Renal cortical epithelial cell (primary cell): ENCODE measurements at regions not wholly inside any gene's neighbourhood (a gene's known extent, or its start where the extent isn't known, plus 50 kb on each side); places are given as distances from the start of the nearest gene placed in this dataset.
A peak's percentile ranks its signal among the peaks of the same experiment; 100 is the strongest.

Experiments used
- DNase-seq: peaks from one replicate; pipeline ENCODE4 v3.0.0-alpha.2; 2011; ENCODE audit warnings: low read depth

DNA sequence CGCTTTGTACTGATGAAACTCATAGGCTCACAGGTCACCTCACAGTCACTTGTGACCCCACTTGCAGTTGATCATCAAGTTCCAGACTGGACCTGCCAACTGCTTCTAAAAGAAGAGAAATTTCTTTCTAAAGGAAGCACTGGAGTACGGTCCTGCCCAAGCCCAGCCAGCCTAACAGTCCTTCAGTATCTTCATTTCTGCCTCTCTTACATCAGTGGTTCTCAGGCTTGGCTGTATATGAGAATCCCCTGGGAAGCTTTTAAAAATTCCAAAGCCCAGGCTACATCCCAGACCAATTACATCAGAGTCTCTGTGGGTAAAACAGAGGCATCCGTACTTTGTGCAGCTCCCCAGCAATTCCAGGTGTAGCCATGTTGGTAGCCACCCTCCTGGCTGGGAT, 282.1 kb downstream of the NFIB start:
- DNase-seq, result no peak

DNA sequence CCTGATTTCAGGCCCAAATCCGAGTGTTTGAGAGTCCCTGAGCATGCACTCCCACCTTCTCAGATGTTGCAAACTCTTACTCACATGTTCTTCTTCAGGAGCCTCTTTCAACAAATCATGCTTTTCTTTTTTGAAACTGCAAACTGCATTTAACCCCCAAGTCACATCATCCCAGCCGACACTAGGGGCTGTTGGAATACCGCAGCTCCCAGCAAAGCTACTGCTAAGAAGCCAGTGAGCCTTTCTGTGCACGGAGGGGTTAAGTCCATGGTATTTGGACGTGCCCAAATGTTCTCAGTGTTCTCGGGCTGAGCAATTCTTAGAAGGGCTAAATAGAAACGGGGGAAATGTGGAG, 282.9 kb downstream of the NFIB start:
- DNase-seq, result peak; percentile 70

DNA sequence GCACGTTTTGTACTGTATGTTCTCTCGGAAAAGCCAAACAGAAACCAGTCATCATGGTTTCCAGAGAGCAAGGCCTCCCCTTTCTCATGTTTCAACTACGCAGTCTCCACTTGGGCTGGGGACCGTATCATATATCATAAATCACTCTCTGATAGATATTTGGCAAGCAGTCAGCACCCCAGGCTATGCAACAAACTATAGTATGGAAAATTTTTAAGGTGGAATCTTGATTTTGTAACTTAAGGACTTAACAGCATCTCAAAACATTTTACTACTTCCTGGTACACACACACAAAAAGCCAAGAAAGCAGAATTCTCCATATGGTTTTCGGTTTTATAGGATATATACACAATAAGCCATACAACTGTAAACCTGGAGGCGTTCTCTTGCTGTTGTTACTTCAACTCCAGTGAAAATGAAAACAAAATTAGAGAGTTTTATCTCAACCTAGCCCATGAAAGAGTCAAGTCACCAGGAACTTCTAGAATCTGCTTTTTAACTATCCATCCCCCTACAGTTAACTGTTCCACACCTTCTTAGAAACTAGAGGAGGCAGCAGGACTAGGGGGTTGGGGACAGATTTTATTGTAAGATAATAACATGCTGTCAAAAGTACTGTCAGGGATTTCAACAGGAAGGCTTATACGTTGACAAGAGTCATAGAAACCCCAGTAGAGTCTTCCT, 283.4 kb downstream of the NFIB start:
- DNase-seq, result peak; percentile 61

DNA sequence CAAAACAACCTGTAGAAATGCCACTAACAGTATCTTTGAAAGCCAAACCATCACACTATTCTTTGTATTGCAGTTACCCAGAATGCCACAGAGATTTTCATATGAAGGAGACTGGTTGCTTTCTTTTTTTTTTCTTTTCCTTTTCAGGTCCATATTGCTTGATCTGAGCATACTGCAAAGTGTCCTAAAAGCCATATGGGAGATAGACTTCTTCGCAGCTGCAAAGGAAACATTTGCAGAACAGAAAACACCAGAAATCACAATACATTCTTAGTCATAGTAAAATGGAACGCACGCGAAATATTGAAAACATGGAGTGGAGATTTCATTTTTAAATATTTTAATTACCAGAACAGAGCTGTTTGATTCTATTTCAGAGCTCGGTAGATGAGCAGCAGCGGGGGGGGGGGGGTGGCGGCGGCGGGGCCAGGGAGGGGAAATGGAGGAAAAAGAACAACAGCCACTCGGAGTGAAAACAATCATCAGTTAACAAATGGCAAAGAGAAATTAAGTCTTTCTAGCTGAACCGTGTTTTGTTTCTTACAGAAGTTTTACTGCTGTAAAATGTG, 284.1 kb downstream of the NFIB start:
- no peak for DNase-seq

DNA sequence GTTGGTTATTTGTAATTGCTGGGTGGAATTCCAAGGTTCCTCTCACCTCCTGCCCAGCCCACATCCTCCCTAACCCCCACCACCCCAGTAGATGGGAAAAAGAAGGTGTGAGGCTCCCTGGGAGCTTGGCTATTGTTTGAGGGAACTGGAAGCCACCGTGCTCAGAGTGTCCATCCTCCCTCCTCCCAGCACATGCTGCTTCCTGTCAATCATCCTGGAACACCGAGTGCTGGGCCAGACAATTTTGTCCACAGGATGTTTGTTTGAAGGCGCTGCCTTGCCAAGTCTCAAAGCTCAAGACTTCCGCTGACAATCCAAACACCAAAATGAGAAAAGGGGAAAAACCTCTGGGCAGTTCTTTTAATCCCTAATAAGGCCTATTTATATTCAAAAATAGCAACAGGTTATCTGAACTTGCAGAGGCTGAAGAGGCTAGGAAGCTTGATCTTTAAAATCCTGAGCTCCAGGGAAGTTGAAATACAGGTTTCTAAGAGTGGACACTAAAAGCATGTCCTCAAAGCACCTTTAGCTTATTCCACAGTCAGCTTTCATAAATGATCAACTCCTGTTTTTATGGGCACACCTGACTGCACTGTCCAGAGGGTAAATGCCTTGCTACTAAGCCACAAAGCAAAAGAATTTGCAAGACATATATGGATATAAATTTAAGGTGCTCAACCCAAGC, 286.7 kb downstream of the NFIB start:
- DNase-seq, result peak; percentile 93

DNA sequence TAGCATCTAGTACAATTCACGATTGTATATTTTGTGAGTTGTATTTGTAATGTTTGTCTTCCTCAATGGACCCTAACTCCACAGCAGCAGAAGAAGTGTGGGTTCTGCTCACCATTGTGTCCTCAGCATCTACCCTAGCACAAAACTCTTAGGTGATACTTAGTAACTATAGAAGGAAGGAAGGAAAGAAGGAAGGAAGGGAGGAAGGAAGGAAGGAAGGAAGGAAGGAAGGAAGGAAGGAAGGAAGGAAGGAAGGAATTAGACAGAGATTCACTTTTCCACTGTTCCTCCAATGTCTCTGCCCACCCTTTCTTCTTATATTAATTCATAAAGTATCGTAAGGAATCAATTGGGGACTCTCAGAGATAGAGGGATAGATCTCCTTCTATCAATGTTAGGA, 288.2 kb downstream of the NFIB start:
- no peak for DNase-seq

DNA sequence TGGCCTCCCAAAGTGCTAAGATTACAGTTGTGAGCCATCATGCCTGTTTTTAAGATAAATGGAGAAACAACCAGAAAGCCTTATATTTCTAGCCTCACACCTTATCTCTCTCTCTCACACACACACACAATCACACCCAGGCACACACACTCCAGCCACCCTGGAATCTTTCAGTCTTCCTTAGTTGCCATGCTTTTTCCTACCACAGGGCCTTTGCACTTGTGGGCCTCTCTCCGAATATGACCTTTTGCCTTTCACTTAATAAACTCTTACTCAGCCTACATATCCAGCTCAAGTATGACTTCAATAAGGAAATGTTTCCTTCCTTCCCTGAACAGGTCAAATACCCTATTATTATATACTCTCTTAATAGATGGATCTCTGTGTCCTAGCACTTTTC, 290.7 kb downstream of the NFIB start:
- no peak for DNase-seq

DNA sequence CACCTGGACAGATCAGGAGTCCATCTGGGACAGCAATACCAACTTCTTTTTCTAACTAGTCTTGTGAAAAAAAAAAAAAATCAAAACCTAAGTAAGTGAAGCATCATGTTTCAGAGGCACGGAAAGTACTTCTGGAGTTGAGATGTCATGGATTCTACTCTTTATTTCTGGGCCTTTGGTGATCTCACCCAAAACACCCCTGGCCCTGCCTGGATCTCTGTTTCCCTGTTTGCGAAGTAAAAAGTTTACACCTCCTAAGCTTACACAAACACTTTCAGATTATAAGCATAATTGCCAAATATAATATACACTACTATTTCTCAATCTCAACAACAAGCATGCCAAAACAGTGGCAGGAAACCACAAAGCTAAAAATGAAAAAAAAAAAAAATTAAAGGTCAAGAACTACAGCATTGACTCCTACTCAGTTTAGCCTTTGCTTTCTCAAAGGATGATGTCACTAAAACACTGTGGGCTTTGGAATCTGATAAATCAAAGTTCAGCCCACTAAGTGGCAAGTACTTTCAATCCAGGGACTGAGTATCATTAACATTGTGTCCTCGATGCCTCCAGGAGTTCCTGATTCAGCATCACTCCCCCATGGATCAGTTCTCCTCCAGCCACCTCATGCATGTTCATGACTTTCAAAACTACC, 291.9 kb downstream of the NFIB start:
- DNase-seq, result peak; percentile 68

DNA sequence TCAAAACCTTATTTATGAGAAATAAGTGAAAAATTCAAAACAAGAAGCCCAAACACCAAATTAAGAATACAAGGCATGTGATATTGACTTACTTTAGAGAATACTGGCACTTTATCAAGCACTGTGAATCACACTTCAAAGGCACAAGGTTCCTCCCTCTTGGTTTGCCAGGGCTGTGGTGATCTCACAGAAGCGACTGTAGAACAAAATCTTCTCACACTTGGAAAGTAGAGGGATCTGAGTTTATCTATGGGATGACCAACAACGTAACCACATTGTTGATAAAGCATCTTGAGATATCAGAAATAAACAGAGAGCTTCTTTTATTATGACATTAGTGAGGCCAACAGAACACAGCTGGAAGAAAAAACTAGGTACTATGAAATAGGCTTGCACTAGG, 295.9 kb downstream of the NFIB start:
- DNase-seq, result peak; percentile 77

DNA sequence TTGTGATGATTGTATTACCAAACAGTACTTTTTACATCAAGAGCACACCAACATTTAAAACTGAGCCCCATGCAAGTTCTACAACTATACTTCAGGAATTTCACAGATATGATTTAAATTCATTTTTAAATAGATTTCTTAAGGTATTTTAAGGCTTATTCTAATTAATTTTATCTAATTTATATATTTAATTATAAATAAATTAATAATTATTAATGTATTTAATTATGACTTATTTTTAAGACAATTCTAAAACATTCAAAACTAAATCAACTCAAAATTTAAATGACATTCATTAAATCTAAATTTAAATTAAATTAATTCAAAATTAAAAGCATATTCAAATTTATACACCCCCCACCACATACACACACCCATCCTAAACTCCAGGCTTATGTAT, 299.2 kb downstream of the NFIB start:
- no peak for DNase-seq

DNA sequence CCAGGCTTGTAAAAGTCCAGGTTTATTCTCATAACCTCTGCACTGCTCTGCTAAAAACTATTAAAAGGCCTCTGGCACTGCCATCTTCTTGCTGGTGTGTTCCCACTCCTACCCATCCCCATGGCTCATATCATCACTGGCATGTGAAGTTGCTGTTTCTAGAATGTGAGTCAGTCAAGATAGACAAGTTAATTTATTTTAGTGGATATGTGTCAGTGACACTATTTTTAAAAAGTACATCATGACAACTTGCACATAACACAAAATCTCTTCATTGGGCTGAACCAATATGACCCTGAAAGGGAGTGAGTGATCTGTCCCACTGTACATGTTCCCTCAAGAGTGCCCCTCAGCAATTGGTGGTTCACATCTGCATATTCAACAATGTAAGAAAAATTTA, 299.7 kb downstream of the NFIB start:
- DNase-seq, result no peak

DNA sequence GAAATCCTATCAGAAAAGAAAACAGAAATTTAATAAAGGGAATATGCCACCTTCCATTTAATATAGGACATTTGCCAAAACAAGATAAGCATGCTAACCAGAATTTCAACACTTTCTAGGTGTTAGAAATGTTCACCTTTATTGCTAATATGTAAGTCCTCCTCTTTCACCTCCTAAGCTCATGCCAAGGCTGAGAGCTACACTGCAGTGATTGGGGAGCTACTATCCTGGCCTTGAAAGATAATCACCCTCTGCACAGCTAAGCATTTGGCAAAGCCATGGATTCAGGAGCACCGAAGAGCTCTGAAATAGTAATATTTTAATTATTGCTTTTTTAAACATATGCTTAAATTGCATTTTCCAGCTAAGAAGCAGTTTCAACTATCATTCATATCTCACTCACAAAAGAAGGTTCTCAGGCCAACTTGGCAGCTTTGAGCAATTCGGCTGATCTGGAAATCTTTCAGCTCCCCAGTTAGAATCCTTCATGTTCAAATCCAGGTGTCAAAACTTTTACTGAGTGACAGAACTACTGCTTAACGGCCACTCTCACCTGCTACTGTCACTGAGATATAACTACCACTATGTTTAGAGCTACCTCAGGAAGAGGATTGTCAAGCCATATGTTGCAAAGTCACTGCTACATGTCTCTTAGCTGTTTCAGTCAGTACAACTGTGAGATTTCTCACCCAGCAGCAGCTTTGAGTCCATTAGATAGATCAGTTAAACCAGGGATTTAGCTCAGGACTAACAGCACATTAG, 302.0 kb downstream of the NFIB start:
- no peak for DNase-seq

DNA sequence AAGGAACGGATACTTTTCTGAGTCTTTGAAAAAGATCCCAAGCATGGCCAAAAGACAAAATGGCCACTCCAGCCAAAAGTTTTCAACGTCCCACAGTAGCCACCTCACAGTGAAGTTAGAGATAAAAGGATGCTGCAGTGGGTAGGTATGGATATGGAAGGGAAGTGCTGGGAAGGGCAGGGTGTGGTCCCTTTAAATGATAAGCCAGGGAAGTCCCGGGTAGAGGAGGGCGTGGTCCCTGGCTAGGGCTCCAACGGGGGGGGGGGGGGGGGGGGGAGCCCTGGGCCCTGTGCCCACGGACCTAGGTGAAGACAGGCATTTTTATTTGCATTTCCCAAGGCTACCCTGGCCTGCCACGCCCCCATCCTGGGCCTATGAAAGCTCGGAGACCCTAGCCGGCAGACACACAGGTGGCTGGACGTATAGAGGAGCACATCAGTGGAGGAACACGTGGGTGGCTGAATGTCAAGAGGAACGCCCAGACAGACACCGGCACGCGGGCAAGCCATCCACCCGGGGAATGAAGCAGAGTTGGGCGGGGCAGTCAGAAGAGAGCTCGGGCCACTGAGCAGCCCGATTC, 306.7 kb downstream of the NFIB start:
- DNase-seq, result no peak

DNA sequence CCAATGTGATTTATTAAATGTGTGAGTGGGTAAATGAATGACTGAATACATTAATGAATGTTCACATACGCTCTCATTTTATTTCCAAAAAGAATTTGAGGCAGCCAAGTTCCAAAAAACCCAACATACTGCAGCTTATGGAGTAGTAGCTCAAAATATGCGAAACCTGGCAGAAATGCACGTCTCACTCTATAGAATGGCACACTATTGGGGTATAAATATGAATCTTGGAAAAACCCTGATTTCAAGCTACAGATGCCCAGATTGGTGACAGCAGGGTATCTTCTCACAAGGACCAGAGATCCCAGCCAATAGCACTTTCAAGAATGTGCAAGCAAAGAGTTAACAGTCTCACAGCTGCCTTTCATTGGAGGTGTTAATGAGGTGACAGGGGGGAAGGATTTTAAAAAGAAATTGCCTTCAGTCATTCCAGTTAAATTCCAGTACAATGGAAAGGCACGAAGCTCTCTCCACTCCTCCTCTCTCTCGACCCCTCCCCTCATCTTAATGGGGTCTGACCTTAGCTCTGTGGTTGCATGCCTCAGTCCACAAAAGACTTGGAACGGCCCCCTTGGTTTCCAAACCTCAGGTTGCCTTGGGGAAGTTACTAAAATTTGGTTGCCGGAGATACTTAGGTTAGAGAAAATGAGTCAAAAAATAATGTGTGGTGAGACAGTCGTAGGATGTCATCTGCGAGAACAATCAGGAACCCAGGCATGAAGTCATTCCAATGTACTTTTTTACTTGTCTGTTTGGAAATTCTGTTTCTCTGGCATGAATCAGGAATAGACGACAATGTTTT, 307.4 kb downstream of the NFIB start:
- peak; percentile 85 for DNase-seq

DNA sequence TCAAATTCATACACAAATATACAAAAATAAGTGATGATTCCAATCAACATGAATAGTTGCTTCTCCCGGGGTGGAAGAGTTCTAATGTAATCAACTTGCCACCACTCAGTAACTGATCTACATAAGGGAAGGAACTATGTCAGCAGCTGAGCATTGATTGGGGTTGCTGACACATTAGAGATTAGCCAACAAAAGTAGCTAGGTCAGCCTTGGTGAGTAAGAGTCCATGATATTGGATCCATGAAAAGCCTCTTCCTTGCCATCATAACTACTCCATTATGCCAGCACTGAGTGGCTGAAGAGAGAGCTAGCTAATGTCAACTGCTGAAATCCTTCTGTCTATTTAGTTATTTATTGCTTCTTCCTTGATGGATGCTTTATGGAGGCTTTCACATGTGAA, 309.8 kb downstream of the NFIB start:
- DNase-seq, result no peak

DNA sequence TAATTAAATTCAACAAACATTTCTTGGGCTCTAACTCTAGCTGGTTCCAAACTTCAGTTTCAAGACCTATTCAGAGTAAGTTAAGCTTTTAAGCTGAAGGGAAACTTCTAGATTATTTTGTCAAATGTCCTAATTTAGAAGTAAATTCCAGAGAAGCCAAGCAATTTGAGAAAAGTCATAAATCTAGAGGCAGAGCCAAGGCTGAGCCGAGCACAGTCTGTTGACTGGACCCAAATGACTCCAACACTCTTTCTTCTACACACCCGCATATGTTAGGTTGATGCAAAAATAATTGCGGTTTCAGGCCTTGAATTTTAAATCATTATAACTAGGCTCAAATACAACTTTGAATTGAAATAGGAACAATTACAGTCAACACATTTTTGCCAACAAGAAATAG, 319.7 kb downstream of the NFIB start:
- no peak for DNase-seq

DNA sequence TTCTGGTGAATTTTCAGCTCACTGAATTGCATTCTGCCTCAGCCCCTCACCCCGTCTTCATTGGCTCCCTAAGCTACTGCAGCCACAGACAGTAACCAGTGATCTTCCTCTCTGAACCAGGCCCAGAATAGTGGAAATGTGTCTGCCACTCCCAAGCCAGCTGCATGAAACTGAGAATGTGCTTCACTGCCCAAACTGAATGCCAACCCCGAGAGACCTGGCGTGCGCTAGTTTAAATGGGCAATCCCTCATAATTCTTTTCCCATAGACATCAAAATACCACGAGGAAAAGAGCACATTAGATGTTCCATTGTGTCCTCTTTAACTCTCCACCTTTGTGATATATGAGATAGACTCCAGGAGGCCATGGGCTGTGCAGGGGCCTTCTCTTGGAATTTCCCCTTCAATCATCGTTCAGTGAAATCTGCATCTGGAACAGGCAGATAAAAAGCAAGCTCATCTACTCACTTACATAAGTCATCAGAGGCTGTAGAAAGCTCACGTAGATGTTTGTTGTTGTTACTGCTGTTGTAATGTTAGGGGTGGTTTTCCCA, 320.2 kb downstream of the NFIB start:
- DNase-seq, result no peak

DNA sequence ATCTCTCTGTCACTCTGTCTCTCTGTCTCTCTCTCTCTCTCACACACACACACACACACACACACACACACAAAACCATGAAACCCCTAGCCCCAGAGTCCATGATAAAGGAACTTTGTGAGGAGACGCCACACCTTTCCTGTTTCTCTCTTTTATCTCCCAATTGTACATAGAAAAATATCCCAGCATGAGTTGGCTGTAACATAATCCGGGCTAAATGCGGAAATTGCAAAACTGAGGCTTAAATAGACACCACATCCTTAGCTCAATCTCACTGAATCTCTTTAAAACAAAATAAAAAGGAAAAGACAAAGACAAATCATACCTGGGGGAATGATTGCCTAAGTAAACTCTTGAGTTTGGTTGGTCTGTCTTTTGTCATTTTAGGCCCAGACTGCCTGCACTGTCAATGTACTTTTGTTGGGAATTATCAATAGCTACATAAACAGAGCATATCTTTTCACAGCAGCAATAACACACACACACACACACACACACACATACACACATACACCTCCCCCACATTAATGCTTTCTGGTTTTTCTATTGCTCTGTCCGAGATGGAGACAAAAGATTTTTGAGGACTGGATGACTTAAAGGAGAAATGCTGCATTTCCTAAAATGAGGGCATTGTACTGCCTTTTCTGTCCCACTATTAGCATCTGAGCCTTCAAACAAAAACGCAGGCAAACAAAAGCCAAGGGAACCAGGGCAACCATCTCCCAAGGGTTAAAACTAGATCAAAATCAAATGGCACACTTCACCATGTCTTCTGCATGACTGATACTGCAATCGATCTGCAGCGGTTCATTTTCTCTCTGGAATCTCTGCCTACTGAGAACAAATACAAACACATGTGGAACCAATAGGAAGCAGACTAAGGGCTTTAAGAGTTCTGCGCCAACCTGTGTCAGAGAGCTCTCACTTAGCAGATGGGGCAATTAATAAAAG, 321.5 kb downstream of the NFIB start:
- DNase-seq, result no peak

DNA sequence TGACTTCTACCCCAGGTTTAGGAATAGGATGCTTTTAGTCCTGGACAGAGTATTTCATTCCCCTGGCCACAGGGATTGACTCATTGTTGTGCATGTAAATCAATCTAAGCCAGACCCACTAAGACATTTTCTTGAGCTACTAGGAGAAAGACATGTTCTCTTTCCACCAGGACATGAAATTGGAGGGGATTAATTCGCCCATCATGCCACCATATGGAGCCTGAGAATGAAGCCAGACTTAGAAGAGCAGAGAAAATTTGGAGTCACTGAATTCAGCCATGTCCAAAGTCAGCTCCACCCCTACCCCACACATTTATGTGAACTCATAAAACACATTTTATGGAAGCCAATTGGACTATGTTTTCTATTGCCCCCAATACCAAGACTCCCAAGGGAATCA, 322.5 kb downstream of the NFIB start:
- no peak for DNase-seq

DNA sequence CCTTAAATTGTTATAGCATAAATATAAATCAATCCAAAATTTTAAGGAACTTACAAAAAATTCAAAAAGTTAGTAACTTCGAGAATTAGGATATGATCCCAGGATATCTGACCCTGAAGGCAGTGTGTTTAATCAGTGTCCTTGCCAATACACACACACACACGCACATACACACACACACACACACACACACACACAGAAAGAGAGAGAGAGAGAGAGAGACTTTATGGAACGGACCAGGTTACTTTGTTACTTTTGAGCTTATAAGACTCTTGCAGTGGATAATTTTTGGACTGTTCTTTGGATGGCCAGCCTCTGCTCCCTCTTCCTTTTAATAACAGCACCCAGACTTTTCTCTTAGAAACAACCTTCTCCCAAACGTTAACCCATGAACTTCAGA, 322.9 kb downstream of the NFIB start:
- DNase-seq, result no peak
